Trophoblast cell (in vitro differentiated cells and primary cell): ENCODE measurements at regions not wholly inside any gene's neighbourhood (a gene's known extent, or its start where the extent isn't known, plus 50 kb on each side); places are given as distances from the start of the nearest gene placed in this dataset.

ENCODE experiments used
- DNase-seq, 2 donors: peaks; one replicate each; pipeline ENCODE4 v3.0.0-alpha.2; 2016
- H2AFZ ChIP-seq: 2 replicates; pipeline ENCODE4 v1.6.1; 2013; ENCODE audit warnings: low read length, moderate library complexity, mild to moderate bottlenecking; ENCODE audit not compliant: insufficient read depth, poor library complexity
- H2AK5ac ChIP-seq: 2 replicates; pipeline ENCODE4 v1.6.1; 2013; ENCODE audit warnings: mild to moderate bottlenecking, low read length
- H2BK120ac ChIP-seq: 2 replicates; pipeline ENCODE4 v1.6.1; 2013; ENCODE audit warnings: low read length, mild to moderate bottlenecking, moderate library complexity; ENCODE audit not compliant: insufficient read depth, poor library complexity
- H2BK12ac ChIP-seq: 2 replicates; pipeline ENCODE4 v1.6.1; 2013; ENCODE audit warnings: mild to moderate bottlenecking, low read length, moderate library complexity
- H2BK5ac ChIP-seq: 2 replicates; pipeline ENCODE4 v1.6.1; 2013; ENCODE audit warnings: low read length, low read depth, moderate library complexity, mild to moderate bottlenecking; ENCODE audit not compliant: poor library complexity
- H3K14ac ChIP-seq: 2 replicates; pipeline ENCODE4 v1.6.1; 2013; ENCODE audit warnings: mild to moderate bottlenecking, low read length
- H3K18ac ChIP-seq: 2 replicates; pipeline ENCODE4 v1.6.1; 2013; ENCODE audit warnings: mild to moderate bottlenecking, low read length
- H3K23ac ChIP-seq: 2 replicates; pipeline ENCODE4 v1.6.1; 2013; ENCODE audit warnings: low read length
- H3K27ac ChIP-seq: 2 replicates; pipeline ENCODE4 v1.5.1; 2013; ENCODE audit warnings: low read depth, mild to moderate bottlenecking, inconsistent platforms, low read length, moderate library complexity
- H3K27me3 ChIP-seq: 2 replicates; pipeline ENCODE4 v1.6.1; 2013; ENCODE audit warnings: inconsistent platforms, mild to moderate bottlenecking, low read length, moderate library complexity; ENCODE audit not compliant: insufficient read depth
- H3K36me3 ChIP-seq, 2 experiments: 1 replicate in 1 of 2; 2 replicates in 1 of 2; pipeline ENCODE4 v1.6.1; 2013; ENCODE audit warnings: low read length in 2 of 2, mild to moderate bottlenecking in 2 of 2, moderate library complexity in 1 of 2; ENCODE audit not compliant: insufficient read depth in 2 of 2, control insufficient read depth in 1 of 2
- H3K4ac ChIP-seq: 2 replicates; pipeline ENCODE4 v1.6.1; 2013; ENCODE audit warnings: low read depth, mild to moderate bottlenecking, low read length, moderate library complexity
- H3K4me1 ChIP-seq, 2 experiments: 1 replicate in 1 of 2; 2 replicates in 1 of 2; pipeline ENCODE4 v1.6.1; 2013; ENCODE audit warnings: low read length in 2 of 2, mild to moderate bottlenecking in 2 of 2, moderate library complexity in 1 of 2; ENCODE audit not compliant: insufficient read depth in 2 of 2, control insufficient read depth in 1 of 2
- H3K4me2 ChIP-seq: 2 replicates; pipeline ENCODE4 v1.6.1; 2013; ENCODE audit warnings: inconsistent platforms, mild to moderate bottlenecking, low read length, moderate library complexity
- H3K4me3 ChIP-seq: 2 replicates; pipeline ENCODE4 v1.5.1; 2013; ENCODE audit warnings: mild to moderate bottlenecking, low read depth, low read length, inconsistent platforms
- H3K79me1 ChIP-seq: one replicate; pipeline ENCODE4 v1.6.1; 2013; ENCODE audit warnings: low read length
- H3K79me2 ChIP-seq: 2 replicates; pipeline ENCODE4 v1.6.1; 2013; ENCODE audit warnings: low read length, mild to moderate bottlenecking; ENCODE audit not compliant: control insufficient read depth, insufficient read depth, poor library complexity
- H3K9ac ChIP-seq: 2 replicates; pipeline ENCODE4 v1.6.1; 2013; ENCODE audit warnings: mild to moderate bottlenecking, low read length
- H3K9me3 ChIP-seq: 2 replicates; pipeline ENCODE4 v1.6.1; 2013; ENCODE audit warnings: low read depth, mild to moderate bottlenecking, control low read depth, inconsistent platforms, low read length; ENCODE audit not compliant: insufficient read depth
- H4K12ac ChIP-seq: 2 replicates; pipeline ENCODE4 v1.6.1; 2013; ENCODE audit warnings: low read depth, mild to moderate bottlenecking, low read length, moderate library complexity
- H4K8ac ChIP-seq: 2 replicates; pipeline ENCODE4 v1.6.1; 2013; ENCODE audit warnings: low read depth, mild to moderate bottlenecking, low read length, moderate library complexity
- H4K91ac ChIP-seq: one replicate; pipeline ENCODE4 v1.6.1; 2013; ENCODE audit warnings: low read depth, mild to moderate bottlenecking, low read length, moderate library complexity
- WGBS: extraction: QIAGEN DNeasy Blood & Tissue Kit; methylation state at CpG from one replicate; pipeline ENCODE4 v1.1.7; 2013; ENCODE audit warnings: missing lambda C conversion rate; ENCODE audit not compliant: insufficient read length, insufficient coverage; ENCODE audit errors: extremely low coverage; 5-methylcytosine and 5-hydroxymethylcytosine counted together

- Histone ChIP-seq H2AFZ (no peak overlapping the region), H3K79me1 (no peaks in the 10 kb centered on the region), H3K23ac (no peak overlapping the region), H3K9ac (no peak overlapping the region), H3K14ac (no peak overlapping the region), H4K91ac (no peak overlapping the region), H3K18ac (no peak overlapping the region), H2AK5ac (no peak overlapping the region), H3K79me2 (no peaks in the 10 kb centered on the region), H3K36me3 (no peaks in the 10 kb centered on the region), H3K4me2 (no peak overlapping the region), H3K4me3 (no peak overlapping the region), H3K27me3 (no peaks in the 10 kb centered on the region), H3K4ac (no peak overlapping the region), H4K12ac (no peak overlapping the region), H3K9me3 (no peaks in the 10 kb centered on the region), H2BK12ac (no peak overlapping the region), H3K27ac (no peak overlapping the region), H4K8ac (no peak overlapping the region), H2BK5ac (no peak overlapping the region), H2BK120ac (no peak overlapping the region), H3K4me1 (no peaks in the 10 kb centered on the region)
- no peak for DNase-seq
- no CpG with 5 or more reads among the region's 1 CpG for WGBS
These were observed 1097.2 kb downstream of the TDRD15 start for GRCh38 chr2:22221006-22221405.

- H3K9ac ChIP-seq: no peak overlapping the region
These were observed 1115.2 kb downstream of the TDRD15 start for GRCh38 chr2:22238967-22239366.

GRCh38 chr2:22247466-22247865 is 1123.7 kb downstream of the TDRD15 start:
- Histone ChIP-seq H3K9me3 (no peaks in the 10 kb centered on the region), H2AFZ (no peak overlapping the region), H3K18ac (no peak overlapping the region), H3K27me3 (no peaks in the 10 kb centered on the region), H3K4ac (no peak overlapping the region), H3K4me2 (no peak overlapping the region), H2BK12ac (no peak overlapping the region), H3K79me1 (no peaks in the 10 kb centered on the region), H3K4me1 (no peaks in the 10 kb centered on the region), H3K36me3 (no peaks in the 10 kb centered on the region), H4K8ac (no peak overlapping the region), H3K4me3 (no peak overlapping the region), H3K23ac (no peak overlapping the region), H2BK120ac (no peak overlapping the region), H4K91ac (no peak overlapping the region), H4K12ac (no peak overlapping the region), H3K9ac (no peak overlapping the region), H2BK5ac (no peak overlapping the region), H2AK5ac (no peak overlapping the region), H3K14ac (no peak overlapping the region), H3K27ac (no peak overlapping the region), H3K79me2 (no peaks in the 10 kb centered on the region)
- no CpG with 5 or more reads among the region's 4 CpGs for WGBS
- DNase-seq: no peak

More at GRCh38 chr2:22238967-22239366, 1115.2 kb downstream of the TDRD15 start:
- Histone ChIP-seq H2BK12ac (no peak overlapping the region), H3K4me3 (no peak overlapping the region), H3K79me2 (no peaks in the 10 kb centered on the region), H3K14ac (no peak overlapping the region), H2BK120ac (no peak overlapping the region), H4K12ac (no peak overlapping the region), H2AK5ac (no peak overlapping the region), H2AFZ (no peak overlapping the region), H3K4ac (no peak overlapping the region), H3K27me3 (no peaks in the 10 kb centered on the region), H3K4me2 (no peak overlapping the region), H3K18ac (no peak overlapping the region), H3K23ac (no peak overlapping the region), H3K36me3 (no peaks in the 10 kb centered on the region), H3K4me1 (no peaks in the 10 kb centered on the region), H3K79me1 (no peaks in the 10 kb centered on the region), H2BK5ac (no peak overlapping the region), H4K8ac (no peak overlapping the region), H4K91ac (no peak overlapping the region), H3K9me3 (no peaks in the 10 kb centered on the region), H3K27ac (no peak overlapping the region)
- no peak for DNase-seq
- no CpG with 5 or more reads among the region's 3 CpGs for WGBS

- no CpG with 5 or more reads among the region's 2 CpGs for WGBS
- Histone ChIP-seq H3K27me3 (no peaks in the 10 kb centered on the region), H3K79me1 (no peaks in the 10 kb centered on the region), H2AK5ac (no peak overlapping the region), H3K27ac (no peak overlapping the region), H3K79me2 (no peaks in the 10 kb centered on the region), H2BK5ac (no peak overlapping the region), H3K18ac (no peak overlapping the region), H4K8ac (no peak overlapping the region), H4K12ac (no peak overlapping the region), H2BK120ac (no peak overlapping the region), H2BK12ac (no peak overlapping the region), H3K9me3 (no peaks in the 10 kb centered on the region), H3K9ac (no peak overlapping the region), H3K14ac (no peak overlapping the region), H3K23ac (no peak overlapping the region), H3K36me3 (no peaks in the 10 kb centered on the region), H2AFZ (no peak overlapping the region), H3K4me1 (no peaks in the 10 kb centered on the region), H3K4me2 (no peak overlapping the region), H3K4me3 (no peak overlapping the region), H4K91ac (no peak overlapping the region), H3K4ac (no peak overlapping the region)
- DNase-seq: no peak
These were observed 1125.1 kb downstream of the TDRD15 start for GRCh38 chr2:22248851-22249250.
